Suprapubic skin (tissue), 4 donors: ENCODE measurements at regions not wholly inside any gene's neighbourhood (a gene's known extent, or its start where the extent isn't known, plus 50 kb on each side); places are given as distances from the start of the nearest gene placed in this dataset.

Source experiments
- DNase-seq, 2 donors: peaks; one replicate each; pipeline ENCODE4 v3.0.0-alpha.2; 2019; ENCODE audit warnings: low spot score in 2 of 2
- H3K27ac ChIP-seq: fragments of 200-600 bp; sonication (generic); one replicate; pipeline ENCODE4 v1.5.1; 2019
- H3K27me3 ChIP-seq: fragments of 200-600 bp; sonication (generic); one replicate; pipeline ENCODE4 v1.5.1; 2019
- H3K36me3 ChIP-seq: fragments of 200-600 bp; sonication (generic); one replicate; pipeline ENCODE4 v1.5.1; 2019
- H3K4me1 ChIP-seq: fragments of 200-600 bp; sonication (generic); one replicate; pipeline ENCODE4 v1.5.1; 2019
- H3K4me3 ChIP-seq: fragments of 200-600 bp; sonication (generic); one replicate; pipeline ENCODE4 v1.5.1; 2019; ENCODE audit warnings: mild to moderate bottlenecking
- H3K9me3 ChIP-seq: fragments of 200-600 bp; sonication (generic); one replicate; pipeline ENCODE4 v1.5.1; 2019
- EP300 ChIP-seq: sonication (generic); formaldehyde crosslinking; IDR thresholded peaks from one replicate; pipeline ENCODE4 v1.6.1; 2017; ENCODE audit warnings: antibody characterized with exemption
- POLR2A ChIP-seq, 2 donors: fragments of 450-650 bp; IDR thresholded peaks; one replicate each; pipeline ENCODE4 v1.6.1; 2017; ENCODE audit warnings: antibody characterized with exemption in 2 of 2, mild to moderate bottlenecking in 2 of 2, moderate library complexity in 2 of 2
- POLR2AphosphoS5 ChIP-seq, 3 donors: sonication (generic); formaldehyde crosslinking; IDR thresholded peaks; one replicate each; pipeline ENCODE4 v1.6.1; 2017; ENCODE audit warnings: antibody characterized with exemption in 3 of 3
- WGBS: methylation state at CpG from one replicate; pipeline ENCODE4 v1.1.5; 2018; 5-methylcytosine and 5-hydroxymethylcytosine counted together
- TF ChIP-seq, protein P1 (sequence below), 2 donors: fragments of 200-600 bp in 1 of 2; fragments of 450-650 bp in 1 of 2; sonication (generic) in 1 of 2; IDR thresholded peaks; one replicate each; pipeline ENCODE4 v1.5.1; 2016 to 2019; ENCODE audit warnings: antibody characterized with exemption in 2 of 2, mild to moderate bottlenecking in 1 of 2, moderate library complexity in 1 of 2

GRCh38 chr13:109647053-109647452 lies 139.3 kb downstream of the IRS2 start:
- Histone ChIP-seq H3K4me1 (no peaks in the 10 kb centered on the region), H3K27me3 (no peaks in the 10 kb centered on the region), H3K4me3 (no peak overlapping the region), H3K9me3 (no peaks in the 10 kb centered on the region), H3K36me3 (no peaks in the 10 kb centered on the region), H3K27ac (no peak overlapping the region)
- no peak for TF ChIP-seq POLR2A (IDR thresholded peaks at IDR 0.05)
- TF ChIP-seq EP300: no peak
- TF ChIP-seq, protein P1, sequence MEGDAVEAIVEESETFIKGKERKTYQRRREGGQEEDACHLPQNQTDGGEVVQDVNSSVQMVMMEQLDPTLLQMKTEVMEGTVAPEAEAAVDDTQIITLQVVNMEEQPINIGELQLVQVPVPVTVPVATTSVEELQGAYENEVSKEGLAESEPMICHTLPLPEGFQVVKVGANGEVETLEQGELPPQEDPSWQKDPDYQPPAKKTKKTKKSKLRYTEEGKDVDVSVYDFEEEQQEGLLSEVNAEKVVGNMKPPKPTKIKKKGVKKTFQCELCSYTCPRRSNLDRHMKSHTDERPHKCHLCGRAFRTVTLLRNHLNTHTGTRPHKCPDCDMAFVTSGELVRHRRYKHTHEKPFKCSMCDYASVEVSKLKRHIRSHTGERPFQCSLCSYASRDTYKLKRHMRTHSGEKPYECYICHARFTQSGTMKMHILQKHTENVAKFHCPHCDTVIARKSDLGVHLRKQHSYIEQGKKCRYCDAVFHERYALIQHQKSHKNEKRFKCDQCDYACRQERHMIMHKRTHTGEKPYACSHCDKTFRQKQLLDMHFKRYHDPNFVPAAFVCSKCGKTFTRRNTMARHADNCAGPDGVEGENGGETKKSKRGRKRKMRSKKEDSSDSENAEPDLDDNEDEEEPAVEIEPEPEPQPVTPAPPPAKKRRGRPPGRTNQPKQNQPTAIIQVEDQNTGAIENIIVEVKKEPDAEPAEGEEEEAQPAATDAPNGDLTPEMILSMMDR (IDR thresholded peaks at IDR 0.05): no peak
- TF ChIP-seq POLR2AphosphoS5 (IDR thresholded peaks at IDR 0.05): no peak
- no peak for DNase-seq
- 56% methylated on average over 5 of the region's 5 CpGs for WGBS

DNA sequence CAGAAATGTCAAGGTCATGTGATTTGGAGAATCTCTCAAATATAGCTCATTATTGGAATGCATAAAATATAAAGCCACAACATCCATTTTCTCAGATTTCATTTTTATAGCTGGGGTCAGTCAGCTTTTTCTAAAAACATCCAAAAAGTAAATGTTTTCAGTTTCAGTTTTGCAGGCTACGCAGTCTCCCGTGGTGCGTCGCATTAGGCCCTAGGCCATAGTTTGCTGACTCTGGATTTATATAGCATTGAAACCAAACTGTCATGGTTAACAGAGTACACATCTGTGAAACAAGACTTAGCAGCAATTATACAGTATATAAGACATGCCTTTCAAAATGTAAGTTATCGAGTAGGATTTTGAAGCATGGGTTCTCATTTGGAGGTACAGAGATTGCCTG lies 140.0 kb downstream of the IRS2 start:
- Histone ChIP-seq H3K4me1 (no peaks in the 10 kb centered on the region), H3K27ac (no peak overlapping the region), H3K36me3 (no peaks in the 10 kb centered on the region), H3K27me3 (no peaks in the 10 kb centered on the region), H3K9me3 (no peaks in the 10 kb centered on the region), H3K4me3 (no peak overlapping the region)
- no peak for DNase-seq
- WGBS: 87% methylated on average over 5 of the region's 5 CpGs
- TF ChIP-seq POLR2AphosphoS5 (IDR thresholded peaks at IDR 0.05): no peak
- TF ChIP-seq EP300: no peak
- TF ChIP-seq, protein P1 (IDR thresholded peaks at IDR 0.05): no peak
- no peak for TF ChIP-seq POLR2A (IDR thresholded peaks at IDR 0.05)

- H3K27me3 ChIP-seq: no peaks in the 10 kb centered on the region
- 74% methylated on average over 6 of the region's 6 CpGs for WGBS
- peaks cover 5% of the 10 kb centered on the region for H3K9me3 ChIP-seq
- no peaks in the 10 kb centered on the region for H3K36me3 ChIP-seq
- DNase-seq: no peak
- H3K4me3 ChIP-seq: no peak overlapping the region
- no peak for TF ChIP-seq POLR2A (IDR thresholded peaks at IDR 0.05)
- H3K27ac ChIP-seq: no peak overlapping the region
- H3K4me1 ChIP-seq: no peaks in the 10 kb centered on the region
These were observed 140.6 kb downstream of the IRS2 start for GRCh38 chr13:109645831-109646230.

DNA sequence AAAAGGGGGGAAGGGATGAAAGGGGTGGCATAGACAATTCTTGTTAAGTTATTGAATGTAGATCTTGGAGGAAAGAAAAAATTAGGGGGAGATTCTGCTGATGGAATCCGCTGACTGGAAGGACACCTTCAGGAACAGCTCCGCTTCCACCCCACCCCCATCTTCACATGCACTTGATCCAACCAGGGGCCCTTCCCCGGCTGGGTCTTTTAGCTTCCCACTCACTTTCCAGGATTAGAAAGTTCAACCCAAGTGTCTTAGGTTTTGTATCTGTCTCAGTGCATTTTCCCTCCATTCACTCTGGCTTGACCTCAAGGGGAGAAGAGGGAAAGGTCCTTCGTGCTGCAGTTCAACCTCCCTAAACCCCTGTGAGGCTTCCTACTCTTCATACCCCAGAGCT lies 141.4 kb downstream of the IRS2 start:
- H3K27ac ChIP-seq: no peak overlapping the region
- WGBS: 91% methylated on average over 4 of the region's 4 CpGs

GRCh38 chr13:109644069-109644750 lies 142.2 kb downstream of the IRS2 start:
- WGBS: 74% methylated on average over 4 of the region's 4 CpGs

More for the DNA sequence above, 141.4 kb downstream of the IRS2 start:
- TF ChIP-seq, protein P1 (IDR thresholded peaks at IDR 0.05): no peak
- no peak for TF ChIP-seq POLR2A (IDR thresholded peaks at IDR 0.05)
- TF ChIP-seq POLR2AphosphoS5 (IDR thresholded peaks at IDR 0.05): no peak
- TF ChIP-seq EP300: no peak
- no peaks in the 10 kb centered on the region for H3K36me3 ChIP-seq
- no peak overlapping the region for H3K4me3 ChIP-seq
- no peaks in the 10 kb centered on the region for H3K27me3 ChIP-seq
- no peaks in the 10 kb centered on the region for H3K4me1 ChIP-seq
- no peak for DNase-seq
- peaks cover 8% of the 10 kb centered on the region for H3K9me3 ChIP-seq

GRCh38 chr13:109642358-109642757 lies 144.0 kb downstream of the IRS2 start:
- Histone ChIP-seq H3K4me1 (no peaks in the 10 kb centered on the region), H3K4me3 (no peak overlapping the region), H3K27me3 (no peaks in the 10 kb centered on the region), H3K27ac (no peak overlapping the region), H3K9me3 (peaks cover 8% of the 10 kb centered on the region), H3K36me3 (no peaks in the 10 kb centered on the region)
- WGBS: 71% methylated on average over 8 of the region's 8 CpGs
- no peak for DNase-seq
- TF ChIP-seq POLR2AphosphoS5 (IDR thresholded peaks at IDR 0.05): no peak
- TF ChIP-seq POLR2A (IDR thresholded peaks at IDR 0.05): no peak
- TF ChIP-seq, protein P1 (IDR thresholded peaks at IDR 0.05): no peak
- no peak for TF ChIP-seq EP300

More at GRCh38 chr13:109644069-109644750, 142.2 kb downstream of the IRS2 start:
- Histone ChIP-seq H3K4me1 (no peaks in the 10 kb centered on the region), H3K9me3 (peaks cover 8% of the 10 kb centered on the region), H3K27ac (no peak overlapping the region), H3K27me3 (no peaks in the 10 kb centered on the region), H3K36me3 (no peaks in the 10 kb centered on the region), H3K4me3 (no peak overlapping the region)
- no peak for TF ChIP-seq POLR2AphosphoS5 (IDR thresholded peaks at IDR 0.05)
- TF ChIP-seq POLR2A (IDR thresholded peaks at IDR 0.05): no peak
- no peak for DNase-seq
